ENCODE measurements at regions not wholly inside any gene's neighbourhood (a gene's known extent, or its start where the extent isn't known, plus 50 kb on each side); places are given as distances from the start of the nearest gene placed in this dataset.

- TF ChIP-seq CTCF (IDR thresholded peaks at IDR 0.05): no peak
- H3K27ac ChIP-seq: no peak overlapping the region
- ATAC-seq: no peak
These were observed 188.1 kb downstream of the ASMT start for GRCh38 chrX:1802912-1803311.

GRCh38 chrX:1803741-1804140 lies 188.9 kb downstream of the ASMT start:
- no peak for TF ChIP-seq CTCF (IDR thresholded peaks at IDR 0.05)
- WGBS, 2 donors: 82 to 85% methylated on average over 3 of the region's 3 CpGs
- intact Hi-C loops (cut with DNase I): no loop called here

More at GRCh38 chrX:1802912-1803311, 188.1 kb downstream of the ASMT start:
- Histone ChIP-seq H3K4me1 (no peaks in the 10 kb centered on the region), H3K36me3 (no peaks in the 10 kb centered on the region), H3K4me3 (no peak overlapping the region), H3K9me3 (peaks cover 0 to 4% (median 0%) of the 10 kb centered on the region in 11 donors), H3K27me3 (peaks cover 0 to 19% (median 6%) of the 10 kb centered on the region in 7 donors)
- no peak for DNase-seq
- 95 to 96% methylated on average over 6 of the region's 6 CpGs for whole genome bisulfite sequencing, 2 donors
- intact Hi-C loops (cut with DNase I): no loop called here

GRCh38 chrX:1807301-1807731 lies 192.5 kb downstream of the ASMT start:
- H3K4me3 ChIP-seq: no peak overlapping the region
- DNase-seq: no peak
- no peaks in the 10 kb centered on the region for H3K36me3 ChIP-seq
- H3K27ac ChIP-seq: no peak overlapping the region
- no peak for TF ChIP-seq CTCF (IDR thresholded peaks at IDR 0.05)
- peaks cover 0 to 6% (median 0%) of the 10 kb centered on the region in 11 donors for H3K9me3 ChIP-seq
- peaks cover 0 to 25% (median 13%) of the 10 kb centered on the region in 7 donors for H3K27me3 ChIP-seq
- H3K4me1 ChIP-seq: no peaks in the 10 kb centered on the region
- ATAC-seq: no peak
- intact Hi-C loops (cut with DNase I): no loop called here
- WGBS, 2 donors: 10 to 11% methylated on average over 12 of the region's 12 CpGs

More at GRCh38 chrX:1803741-1804140, 188.9 kb downstream of the ASMT start:
- ATAC-seq (no peak), DNase-seq (no peak)
- peaks cover 0 to 23% (median 13%) of the 10 kb centered on the region in 7 donors for H3K27me3 ChIP-seq
- no peaks in the 10 kb centered on the region for H3K36me3 ChIP-seq
- H3K4me3 ChIP-seq: no peak overlapping the region
- H3K27ac ChIP-seq: no peak overlapping the region
- peaks cover 0 to 4% (median 0%) of the 10 kb centered on the region in 11 donors for H3K9me3 ChIP-seq
- no peaks in the 10 kb centered on the region for H3K4me1 ChIP-seq

- H3K4me3 ChIP-seq: no peak overlapping the region
- H3K27ac ChIP-seq: no peak overlapping the region
- 88 to 90% methylated on average over 5 of the region's 5 CpGs for WGBS, 2 donors
- TF ChIP-seq CTCF (IDR thresholded peaks at IDR 0.05): no peak
- no peaks in the 10 kb centered on the region for H3K36me3 ChIP-seq
- ATAC-seq (no peak), DNase-seq (no peak)
- no peaks in the 10 kb centered on the region for H3K4me1 ChIP-seq
- peaks cover 0 to 25% (median 13%) of the 10 kb centered on the region in 7 donors for H3K27me3 ChIP-seq
- intact Hi-C loops (cut with DNase I): no loop called here
- H3K9me3 ChIP-seq: peaks cover 0 to 6% (median 0%) of the 10 kb centered on the region in 11 donors
These were observed 194.7 kb downstream of the ASMT start for GRCh38 chrX:1809581-1809980.
